Stomach (tissue), 4 donors: ENCODE measurements at regions not wholly inside any gene's neighbourhood (a gene's known extent, or its start where the extent isn't known, plus 50 kb on each side); places are given as distances from the start of the nearest gene placed in this dataset.
A peak's percentile ranks its signal among the peaks of the same experiment; 100 is the strongest.

Source experiments
- CTCF ChIP-seq, 7 experiments: fragments of 450-650 bp in 4 of 7; fragments of 200-600 bp in 3 of 7; sonication (generic) in 3 of 7; IDR thresholded peaks; one replicate each; pipeline ENCODE4 v1.5.1; 2016 to 2019; ENCODE audit warnings: antibody characterized with exemption in 7 of 7, control low read depth in 2 of 7, mild to moderate bottlenecking in 1 of 7
- POLR2A ChIP-seq, 4 donors: fragments of 450-650 bp; IDR thresholded peaks; one replicate each; pipeline ENCODE4 v1.6.1; 2016; ENCODE audit warnings: antibody characterized with exemption in 4 of 4, control low read depth in 2 of 4, mild to moderate bottlenecking in 1 of 4, moderate library complexity in 1 of 4
- POLR2AphosphoS5 ChIP-seq, 3 donors: sonication (generic); formaldehyde crosslinking; IDR thresholded peaks; one replicate each; pipeline ENCODE4 v1.6.1; 2016; ENCODE audit warnings: antibody characterized with exemption in 3 of 3

GRCh38 chrX:109856974-109857373 lies 123.9 kb upstream of the ACSL4 start:
- TF ChIP-seq CTCF (IDR thresholded peaks at IDR 0.05) (peak in 5 of 7 experiments; percentile 33 to 76 (median 64)), POLR2AphosphoS5 (IDR thresholded peaks at IDR 0.05) (peak in 1 of 3 donors; percentile 25), POLR2A (IDR thresholded peaks at IDR 0.05) (no peak)
